Immature natural killer cell (primary cell): ENCODE measurements at regions not wholly inside any gene's neighbourhood (a gene's known extent, or its start where the extent isn't known, plus 50 kb on each side); places are given as distances from the start of the nearest gene placed in this dataset.
"Not testable (repeated sequence)": the region's sequence is repeated elsewhere in the genome, so short reads cannot be mapped to it uniquely, and the experiment has no call there.

Experiments
- DNase-seq, 3 donors: peaks; one replicate each; pipeline ENCODE4 v3.0.0; 2022; ENCODE audit warnings: mixed read lengths in 1 of 3
- H3K27ac Mint-ChIP-seq, 6 donors: one replicate each; pipeline ENCODE4 v1.8.0; 2020; ENCODE audit warnings: mixed read lengths in 6 of 6, mild to moderate bottlenecking in 5 of 6, inconsistent platforms in 4 of 6, moderate library complexity in 3 of 6
- H3K27me3 Mint-ChIP-seq, 3 donors: one replicate each; pipeline ENCODE4 v1.8.0; 2020 to 2021; ENCODE audit warnings: low read depth in 3 of 3, mild to moderate bottlenecking in 3 of 3, mixed read lengths in 3 of 3, moderate library complexity in 3 of 3, inconsistent platforms in 1 of 3
- H3K36me3 Mint-ChIP-seq, 3 donors: one replicate each; pipeline ENCODE4 v1.8.0; 2020; ENCODE audit warnings: mixed read lengths in 3 of 3, inconsistent platforms in 2 of 3, mild to moderate bottlenecking in 2 of 3
- H3K4me1 Mint-ChIP-seq, 2 donors: one replicate each; pipeline ENCODE4 v1.8.0; 2020; ENCODE audit warnings: inconsistent platforms in 2 of 2, mild to moderate bottlenecking in 2 of 2, mixed read lengths in 2 of 2, moderate library complexity in 1 of 2
- H3K4me3 Mint-ChIP-seq, 5 donors: one replicate each; pipeline ENCODE4 v1.8.0; 2020; ENCODE audit warnings: mild to moderate bottlenecking in 5 of 5, mixed read lengths in 5 of 5, inconsistent platforms in 3 of 5, moderate library complexity in 3 of 5
- H3K9me3 Mint-ChIP-seq, 6 donors: one replicate each; pipeline ENCODE4 v1.8.0; 2020; ENCODE audit warnings: mild to moderate bottlenecking in 6 of 6, mixed read lengths in 6 of 6, inconsistent platforms in 4 of 6, moderate library complexity in 3 of 6

- Mint-ChIP-seq H3K4me3 (no peak overlapping the region), H3K9me3 (peaks cover 0 to 5% (median 0%) of the 10 kb centered on the region in 6 donors), H3K27me3 (no peaks in the 10 kb centered on the region), H3K4me1 (no peaks in the 10 kb centered on the region), H3K27ac (no peak overlapping the region), H3K36me3 (no peaks in the 10 kb centered on the region)
- DNase-seq = no peak
Observed at GRCh38 chr10:60525716-60526585, 136.3 kb upstream of the ANK3 start.

GRCh38 chr10:60524541-60524940 lies 134.9 kb upstream of the ANK3 start:
- H3K27ac Mint-ChIP-seq = no peak overlapping the region
- H3K4me1 Mint-ChIP-seq = no peaks in the 10 kb centered on the region
- no peaks in the 10 kb centered on the region for H3K36me3 Mint-ChIP-seq
- H3K9me3 Mint-ChIP-seq = peaks cover 0 to 5% (median 0%) of the 10 kb centered on the region in 6 donors
- no peak for DNase-seq
- no peak overlapping the region for H3K4me3 Mint-ChIP-seq
- H3K27me3 Mint-ChIP-seq = no peaks in the 10 kb centered on the region

- H3K27me3 Mint-ChIP-seq, H3K27ac Mint-ChIP-seq, DNase-seq, H3K36me3 Mint-ChIP-seq, H3K4me1 Mint-ChIP-seq, H3K9me3 Mint-ChIP-seq, H3K4me3 Mint-ChIP-seq: not testable (repeated sequence)
Observed at GRCh38 chr10:60523371-60523770, 133.7 kb upstream of the ANK3 start.

- H3K4me1 Mint-ChIP-seq = no peaks in the 10 kb centered on the region
- H3K36me3 Mint-ChIP-seq = no peaks in the 10 kb centered on the region
- no peak for DNase-seq
- H3K27me3 Mint-ChIP-seq = no peaks in the 10 kb centered on the region
- no peak overlapping the region for H3K4me3 Mint-ChIP-seq
- peaks cover 0 to 5% (median 0%) of the 10 kb centered on the region in 6 donors for H3K9me3 Mint-ChIP-seq
- H3K27ac Mint-ChIP-seq = no peak overlapping the region
Observed at GRCh38 chr10:60522617-60523016, 132.9 kb upstream of the ANK3 start.

- Mint-ChIP-seq H3K27me3 (no peaks in the 10 kb centered on the region), H3K4me1 (no peaks in the 10 kb centered on the region), H3K36me3 (no peaks in the 10 kb centered on the region), H3K4me3 (no peak overlapping the region), H3K27ac (no peak overlapping the region), H3K9me3 (peaks cover 0 to 5% (median 0%) of the 10 kb centered on the region in 6 donors)
- no peak for DNase-seq
Observed at GRCh38 chr10:60521974-60522405, 132.3 kb upstream of the ANK3 start.

GRCh38 chr10:60518745-60519144 lies 129.1 kb upstream of the ANK3 start:
- Mint-ChIP-seq H3K4me3 (no peak overlapping the region), H3K27me3 (no peaks in the 10 kb centered on the region), H3K36me3 (no peaks in the 10 kb centered on the region), H3K4me1 (no peaks in the 10 kb centered on the region), H3K9me3 (peaks cover 0 to 2% (median under 1%) of the 10 kb centered on the region in 6 donors), H3K27ac (no peak overlapping the region)
- DNase-seq = no peak

GRCh38 chr10:60517805-60518204 lies 128.1 kb upstream of the ANK3 start:
- Mint-ChIP-seq H3K4me1 (no peaks in the 10 kb centered on the region), H3K27ac (no peak overlapping the region), H3K27me3 (no peaks in the 10 kb centered on the region), H3K9me3 (peaks cover 0 to 2% (median 0%) of the 10 kb centered on the region in 6 donors), H3K36me3 (no peaks in the 10 kb centered on the region), H3K4me3 (no peak overlapping the region)
- DNase-seq = no peak

- H3K36me3 Mint-ChIP-seq = no peaks in the 10 kb centered on the region
- no peak for DNase-seq
- no peaks in the 10 kb centered on the region for H3K27me3 Mint-ChIP-seq
- H3K27ac Mint-ChIP-seq = no peak overlapping the region
- H3K4me3 Mint-ChIP-seq = no peak overlapping the region
- peaks cover 0 to 2% (median 0%) of the 10 kb centered on the region in 6 donors for H3K9me3 Mint-ChIP-seq
- no peaks in the 10 kb centered on the region for H3K4me1 Mint-ChIP-seq
Observed at GRCh38 chr10:60513281-60513680, 123.6 kb upstream of the ANK3 start.

- Mint-ChIP-seq H3K9me3 (peaks cover 0 to 2% (median 0%) of the 10 kb centered on the region in 6 donors), H3K4me1 (no peaks in the 10 kb centered on the region), H3K27ac (no peak overlapping the region), H3K4me3 (no peak overlapping the region), H3K36me3 (no peaks in the 10 kb centered on the region), H3K27me3 (no peaks in the 10 kb centered on the region)
- DNase-seq = no peak
Observed at GRCh38 chr10:60511477-60512229, 122.0 kb upstream of the ANK3 start.

- Mint-ChIP-seq H3K36me3 (no peaks in the 10 kb centered on the region), H3K9me3 (no peaks in the 10 kb centered on the region), H3K4me3 (no peak overlapping the region), H3K4me1 (no peaks in the 10 kb centered on the region), H3K27ac (no peak overlapping the region), H3K27me3 (peaks cover 0 to 5% (median 0%) of the 10 kb centered on the region in 3 donors)
- DNase-seq = no peak
Observed at GRCh38 chr10:60508831-60509230, 119.2 kb upstream of the ANK3 start.

GRCh38 chr10:60508037-60508436 lies 118.4 kb upstream of the ANK3 start:
- DNase-seq = no peak
- Mint-ChIP-seq H3K27me3 (peaks cover 0 to 5% (median 0%) of the 10 kb centered on the region in 3 donors), H3K9me3 (no peaks in the 10 kb centered on the region), H3K36me3 (no peaks in the 10 kb centered on the region), H3K4me1 (no peaks in the 10 kb centered on the region), H3K4me3 (no peak overlapping the region), H3K27ac (no peak overlapping the region)

- H3K9me3 Mint-ChIP-seq = peaks cover 0 to 4% (median under 1%) of the 10 kb centered on the region in 6 donors
- DNase-seq = no peak
- H3K36me3 Mint-ChIP-seq = no peaks in the 10 kb centered on the region
- no peak overlapping the region for H3K27ac Mint-ChIP-seq
- no peak overlapping the region for H3K4me3 Mint-ChIP-seq
- peaks cover 0 to 5% (median 2%) of the 10 kb centered on the region in 3 donors for H3K27me3 Mint-ChIP-seq
- no peaks in the 10 kb centered on the region for H3K4me1 Mint-ChIP-seq
Observed at GRCh38 chr10:60502621-60503020, 112.9 kb upstream of the ANK3 start.

- Mint-ChIP-seq H3K9me3 (peaks cover 0 to 4% (median under 1%) of the 10 kb centered on the region in 6 donors), H3K27me3 (peaks cover 0 to 2% (median under 1%) of the 10 kb centered on the region in 3 donors), H3K4me1 (no peaks in the 10 kb centered on the region), H3K27ac (no peak overlapping the region), H3K4me3 (no peak overlapping the region), H3K36me3 (no peaks in the 10 kb centered on the region)
- DNase-seq = no peak
Observed at GRCh38 chr10:60498985-60499384, 109.3 kb upstream of the ANK3 start.

- Mint-ChIP-seq H3K4me3 (no peak overlapping the region), H3K36me3 (no peaks in the 10 kb centered on the region), H3K4me1 (no peaks in the 10 kb centered on the region), H3K27me3 (peaks cover 0 to 2% (median 0%) of the 10 kb centered on the region in 3 donors), H3K27ac (no peak overlapping the region), H3K9me3 (peaks cover 0 to 4% (median under 1%) of the 10 kb centered on the region in 6 donors)
- DNase-seq = no peak
Observed at GRCh38 chr10:60497364-60497763, 107.7 kb upstream of the ANK3 start.
